IgD-negative memory B cell (primary cell): ENCODE measurements at regions not wholly inside any gene's neighbourhood (a gene's known extent, or its start where the extent isn't known, plus 50 kb on each side); places are given as distances from the start of the nearest gene placed in this dataset.
A peak's percentile ranks its signal among the peaks of the same experiment; 100 is the strongest.

Source experiments
- H3K27ac Mint-ChIP-seq, 3 donors: one replicate each; pipeline ENCODE4 v1.8.0; 2020 to 2022; ENCODE audit warnings: mild to moderate bottlenecking in 3 of 3, mixed read lengths in 3 of 3, moderate library complexity in 1 of 3
- H3K27me3 Mint-ChIP-seq: one replicate; pipeline ENCODE4 v1.8.0; 2021; ENCODE audit warnings: mixed read lengths
- H3K36me3 Mint-ChIP-seq: one replicate; pipeline ENCODE4 v1.8.0; 2020; ENCODE audit warnings: mild to moderate bottlenecking, mixed read lengths
- H3K4me1 Mint-ChIP-seq, 3 donors: one replicate each; pipeline ENCODE4 v1.8.0; 2020 to 2022; ENCODE audit warnings: mixed read lengths in 3 of 3, mild to moderate bottlenecking in 1 of 3
- H3K4me3 Mint-ChIP-seq, 4 donors: one replicate each; pipeline ENCODE4 v1.8.0; 2020 to 2022; ENCODE audit warnings: mild to moderate bottlenecking in 4 of 4, mixed read lengths in 4 of 4, moderate library complexity in 3 of 4
- H3K9me3 Mint-ChIP-seq, 3 donors: one replicate each; pipeline ENCODE4 v1.8.0; 2020 to 2021; ENCODE audit warnings: mixed read lengths in 3 of 3, mild to moderate bottlenecking in 1 of 3

DNA sequence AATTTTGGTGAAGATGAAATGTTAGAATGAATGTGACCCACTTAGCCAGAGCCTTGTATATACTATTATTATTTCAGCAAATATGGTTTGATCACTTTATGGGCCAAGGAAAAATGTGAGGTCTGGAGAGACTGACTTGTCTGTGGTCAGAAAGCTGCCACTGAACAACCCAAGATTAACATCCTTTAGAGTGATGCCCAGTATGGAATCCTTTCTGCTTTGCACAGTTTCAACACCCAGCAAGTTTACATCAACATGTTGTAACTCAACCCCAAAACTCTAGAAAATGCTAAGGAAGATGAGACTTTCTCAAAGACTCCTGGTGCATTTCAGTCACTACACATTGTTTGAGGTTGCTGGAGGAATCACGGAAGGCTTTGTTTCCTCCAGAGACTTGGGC is 107.7 kb downstream of the SNX19 start:
- Mint-ChIP-seq H3K36me3 (no peaks in the 10 kb centered on the region), H3K27ac (no peak overlapping the region), H3K27me3 (peaks cover 6% of the 10 kb centered on the region), H3K9me3 (peaks cover 0 to 2% (median 1%) of the 10 kb centered on the region in 3 donors), H3K4me1 (no peaks in the 10 kb centered on the region), H3K4me3 (no peak overlapping the region)

DNA sequence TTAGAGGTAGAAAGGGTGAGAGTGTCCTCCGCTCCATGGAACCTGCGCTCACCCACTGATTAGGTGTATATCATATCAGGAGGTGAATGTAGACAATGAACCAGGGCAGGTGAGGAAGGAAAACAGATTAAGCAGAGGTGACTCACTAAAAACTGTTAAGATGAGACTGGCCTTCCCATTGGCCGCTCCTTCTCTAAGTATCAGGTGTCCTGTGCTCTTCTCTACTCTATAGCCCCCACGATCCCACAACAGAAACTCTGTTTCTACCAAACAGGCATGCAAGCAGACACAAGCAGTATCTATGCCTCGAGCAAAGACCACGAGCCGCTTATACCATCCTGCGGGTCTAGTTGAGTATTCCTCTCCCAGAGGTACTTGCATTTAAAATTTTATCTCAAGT is 103.1 kb downstream of the SNX19 start:
- H3K4me1 Mint-ChIP-seq, result no peaks in the 10 kb centered on the region
- peaks cover 5% of the 10 kb centered on the region for H3K27me3 Mint-ChIP-seq
- no peaks in the 10 kb centered on the region for H3K9me3 Mint-ChIP-seq
- no peak overlapping the region for H3K4me3 Mint-ChIP-seq
- H3K27ac Mint-ChIP-seq, result no peak overlapping the region
- H3K36me3 Mint-ChIP-seq, result no peaks in the 10 kb centered on the region

DNA sequence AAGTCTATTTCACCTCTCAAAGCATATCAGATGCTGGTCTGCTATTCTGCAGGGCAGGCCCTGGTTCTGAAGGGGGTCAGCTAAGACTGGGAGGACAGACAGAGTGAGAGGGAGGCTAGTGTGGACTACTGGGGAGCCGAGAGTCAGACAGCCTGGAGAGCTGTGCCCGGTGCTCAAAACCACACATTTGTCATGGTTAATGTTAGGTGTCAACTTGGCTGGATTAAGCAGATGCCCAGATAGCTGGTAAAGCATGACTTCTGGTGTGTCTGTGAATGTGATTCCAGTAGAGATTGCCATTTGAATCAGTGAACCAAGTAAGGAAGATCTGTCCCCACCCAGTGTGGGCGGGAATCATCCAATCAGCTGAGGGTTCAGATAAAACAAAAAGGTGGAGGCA is 102.6 kb downstream of the SNX19 start:
- H3K27me3 Mint-ChIP-seq, result peaks cover 5% of the 10 kb centered on the region

DNA sequence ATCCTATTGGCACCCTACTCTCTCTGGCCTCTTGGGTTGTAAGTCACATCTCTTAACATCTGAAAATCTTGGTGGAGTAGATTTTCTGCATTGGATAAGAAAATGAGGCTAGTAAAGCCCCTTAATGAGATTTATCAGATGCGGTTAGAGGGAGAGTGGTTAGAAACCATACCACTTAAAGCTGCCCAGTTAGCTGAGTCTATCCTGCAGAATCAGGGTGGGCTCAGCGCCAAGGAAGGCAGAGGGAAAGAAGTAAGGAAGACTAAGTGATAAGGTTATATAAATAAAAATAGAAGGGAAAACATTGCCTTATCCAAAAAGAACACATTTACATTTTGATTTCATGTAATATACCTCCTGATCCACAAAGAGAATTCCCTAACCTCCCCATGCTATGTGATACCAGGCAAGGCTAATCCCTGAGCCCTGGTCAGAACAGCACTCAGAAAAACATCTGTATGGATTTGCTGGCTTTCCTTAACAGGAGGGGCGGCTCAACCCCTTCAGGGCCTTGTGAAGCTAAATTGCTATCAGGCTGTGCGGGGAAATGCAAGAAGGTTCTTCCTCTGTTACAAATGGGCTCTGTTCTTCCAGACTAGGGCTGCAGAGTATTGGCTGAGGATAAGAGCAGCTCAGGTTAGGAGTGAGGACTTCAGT is 101.7 kb downstream of the SNX19 start:
- Mint-ChIP-seq H3K36me3 (no peaks in the 10 kb centered on the region), H3K27me3 (peaks cover 5% of the 10 kb centered on the region), H3K4me3 (no peak overlapping the region), H3K9me3 (no peaks in the 10 kb centered on the region), H3K27ac (peak overlapping the region in 1 of 3 donors; percentile 17), H3K4me1 (no peaks in the 10 kb centered on the region)

More for the DNA sequence above, 102.6 kb downstream of the SNX19 start:
- H3K4me1 Mint-ChIP-seq, result no peaks in the 10 kb centered on the region
- no peak overlapping the region for H3K4me3 Mint-ChIP-seq
- H3K27ac Mint-ChIP-seq, result no peak overlapping the region
- H3K9me3 Mint-ChIP-seq, result no peaks in the 10 kb centered on the region
- no peaks in the 10 kb centered on the region for H3K36me3 Mint-ChIP-seq

DNA sequence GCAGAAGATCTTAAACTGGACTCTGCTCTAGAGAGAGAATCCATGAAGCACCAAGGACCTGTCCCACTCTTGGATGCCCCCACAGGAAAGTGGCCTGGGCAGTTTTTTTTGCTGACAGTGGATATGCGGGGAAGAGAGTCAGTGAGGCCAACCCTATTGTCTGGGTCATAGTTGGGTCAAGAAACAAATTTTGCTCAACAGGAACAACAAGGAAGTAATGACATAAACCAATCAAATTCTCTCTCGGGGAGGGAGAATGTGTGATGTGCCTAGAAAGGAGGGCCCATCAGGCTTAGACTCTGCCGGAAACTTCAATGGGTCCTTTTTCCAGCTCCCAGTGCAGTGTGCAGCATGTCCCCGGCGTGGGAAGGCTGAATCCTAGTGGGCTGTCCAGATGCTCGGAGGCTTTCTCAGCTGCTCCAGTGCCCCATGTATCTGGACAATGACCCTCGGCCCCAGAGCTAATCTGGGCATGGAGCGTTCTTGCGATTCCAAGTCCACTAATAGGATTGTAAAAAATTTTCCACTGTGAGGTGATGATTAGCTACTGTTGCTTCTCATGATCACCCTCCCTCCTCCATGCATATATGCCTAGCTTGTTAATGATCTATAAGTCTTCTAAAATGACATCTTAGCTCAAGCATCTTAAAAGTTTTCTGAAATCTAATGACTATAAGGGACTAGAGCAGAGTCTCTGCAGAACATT is 101.0 kb downstream of the SNX19 start:
- Mint-ChIP-seq H3K27ac (no peak overlapping the region), H3K4me1 (no peaks in the 10 kb centered on the region), H3K36me3 (no peaks in the 10 kb centered on the region), H3K9me3 (no peaks in the 10 kb centered on the region), H3K4me3 (no peak overlapping the region), H3K27me3 (peaks cover 5% of the 10 kb centered on the region)

DNA sequence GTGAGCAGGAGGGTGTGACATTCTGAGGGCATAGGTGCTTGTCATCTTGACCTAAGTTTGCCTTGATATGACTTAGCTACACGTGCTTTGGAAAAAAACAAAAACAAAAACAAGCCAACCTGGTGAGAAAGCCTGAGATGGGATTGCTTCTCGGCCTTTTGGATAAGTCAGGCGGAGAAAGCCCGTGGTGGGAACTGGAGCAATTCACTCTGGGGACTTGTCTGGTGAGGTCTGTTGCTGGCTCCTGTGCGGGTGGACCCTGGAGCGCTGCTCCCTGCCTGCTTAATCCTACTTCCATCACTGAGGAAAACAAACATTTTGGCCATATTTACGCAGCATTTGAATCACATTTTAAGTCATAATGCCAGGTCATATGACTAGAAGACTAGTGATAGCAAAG is 100.3 kb downstream of the SNX19 start:
- no peaks in the 10 kb centered on the region for H3K36me3 Mint-ChIP-seq
- H3K9me3 Mint-ChIP-seq, result no peaks in the 10 kb centered on the region
- no peak overlapping the region for H3K27ac Mint-ChIP-seq
- H3K27me3 Mint-ChIP-seq, result peaks cover 7% of the 10 kb centered on the region
- H3K4me1 Mint-ChIP-seq, result no peaks in the 10 kb centered on the region
- no peak overlapping the region for H3K4me3 Mint-ChIP-seq

DNA sequence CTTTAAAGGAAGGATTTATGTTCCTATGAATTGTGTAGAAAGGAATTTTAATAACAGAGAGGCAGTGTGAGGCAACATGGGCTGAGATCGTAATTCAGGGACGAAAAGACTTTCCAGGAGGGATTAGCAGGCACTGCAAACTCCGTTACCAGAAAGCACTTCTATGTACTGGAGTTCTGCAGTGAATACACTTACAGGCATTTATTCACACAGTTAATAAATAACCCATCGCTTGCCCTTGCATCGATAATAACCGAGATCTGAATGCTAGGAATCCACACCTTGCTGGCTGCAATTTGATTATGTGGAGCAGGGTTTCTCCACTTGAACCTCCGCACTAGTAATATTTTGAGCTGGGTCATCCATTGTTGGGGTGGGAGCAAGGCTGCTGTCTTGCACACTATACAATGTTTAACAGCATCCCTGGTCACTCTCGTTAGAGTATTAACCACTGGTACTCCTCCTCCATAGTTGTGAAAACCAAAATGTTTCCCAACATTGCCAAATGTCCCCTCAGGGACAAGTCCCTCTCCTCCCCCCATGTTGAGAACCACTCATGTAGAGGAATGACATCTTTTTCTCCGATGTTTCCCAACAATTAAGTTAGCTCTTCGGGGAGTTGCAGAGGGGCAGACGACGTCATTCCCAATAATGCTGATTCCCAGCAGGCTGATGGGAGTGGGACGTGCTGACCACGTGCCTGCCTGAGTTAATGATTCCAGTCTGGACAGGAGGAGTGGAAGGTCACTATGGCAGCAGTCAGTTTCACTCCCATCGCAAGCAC is 99.5 kb downstream of the SNX19 start:
- Mint-ChIP-seq H3K36me3 (no peaks in the 10 kb centered on the region), H3K4me3 (no peak overlapping the region), H3K27me3 (peaks cover 5% of the 10 kb centered on the region), H3K27ac (no peak overlapping the region), H3K9me3 (no peaks in the 10 kb centered on the region), H3K4me1 (no peaks in the 10 kb centered on the region)

DNA sequence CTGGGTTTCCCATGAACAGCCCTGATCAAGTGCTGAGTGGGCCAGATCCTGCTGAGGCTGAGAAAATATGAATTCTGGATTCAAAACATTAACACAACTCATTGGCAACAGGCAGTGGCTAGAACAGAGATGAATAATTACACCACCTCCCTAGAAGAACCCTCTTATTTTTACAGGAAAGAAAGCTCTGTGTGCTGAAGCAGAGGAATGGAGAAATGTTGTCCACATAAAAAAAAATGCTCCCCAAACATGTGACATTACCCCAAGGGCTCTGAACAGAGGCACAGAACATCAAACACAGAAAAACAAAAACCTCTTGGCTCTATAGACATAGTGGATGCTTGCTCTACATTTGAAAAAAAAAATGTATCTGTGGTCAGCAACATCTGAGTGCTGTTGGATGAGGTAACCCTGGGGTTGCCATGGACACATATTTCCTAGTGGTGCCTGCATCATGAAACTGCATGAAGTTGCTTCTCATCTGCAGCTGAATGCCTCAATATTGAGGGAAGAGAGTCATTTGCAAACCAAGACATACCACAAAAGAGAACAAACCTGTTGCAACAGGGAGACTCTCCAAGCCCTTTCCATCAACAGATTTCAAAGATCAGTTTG is 98.8 kb downstream of the SNX19 start:
- Mint-ChIP-seq H3K4me3 (no peak overlapping the region), H3K9me3 (no peaks in the 10 kb centered on the region), H3K36me3 (no peaks in the 10 kb centered on the region), H3K27ac (no peak overlapping the region), H3K27me3 (peaks cover 5% of the 10 kb centered on the region), H3K4me1 (no peaks in the 10 kb centered on the region)

DNA sequence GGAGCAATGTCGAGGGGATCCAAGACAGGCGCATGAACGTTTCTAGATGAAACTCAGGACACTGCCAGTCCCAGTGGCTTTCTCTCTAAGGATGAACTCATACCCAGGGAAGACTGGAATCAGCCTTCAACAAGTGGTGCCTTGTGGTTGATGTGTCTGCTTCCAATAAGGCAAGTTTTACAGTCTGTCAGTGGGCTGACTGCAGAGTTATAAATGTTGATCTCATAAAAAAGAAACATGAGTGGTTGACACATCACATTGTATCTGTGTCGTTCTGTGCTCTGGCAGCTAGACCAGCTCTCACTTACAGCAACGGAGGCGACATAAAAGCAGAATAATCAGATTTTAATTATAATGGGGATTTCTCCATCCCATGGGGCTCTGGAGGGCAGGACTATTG is 96.7 kb downstream of the SNX19 start:
- Mint-ChIP-seq H3K36me3 (no peaks in the 10 kb centered on the region), H3K27me3 (peaks cover 5% of the 10 kb centered on the region), H3K4me1 (no peaks in the 10 kb centered on the region), H3K27ac (no peak overlapping the region), H3K9me3 (no peaks in the 10 kb centered on the region), H3K4me3 (no peak overlapping the region)
